ENCODE measurements at regions not wholly inside any gene's neighbourhood (a gene's known extent, or its start where the extent isn't known, plus 50 kb on each side); places are given as distances from the start of the nearest gene placed in this dataset.

GRCh38 chr4:18111081-18111480, 89.5 kb upstream of the LCORL start (continued):
- TF ChIP-seq PAX5 (IDR thresholded peaks at IDR 0.05; ENCODE audit: borderline replicate concordance, low read depth, low read length) = no peak
- TF ChIP-seq PAX8 (IDR thresholded peaks at IDR 0.05) = no peak
- TF ChIP-seq NR2F1 (conservative IDR thresholded peaks at IDR 0.05) = no peak
- TF ChIP-seq BRCA1 (IDR thresholded peaks at IDR 0.05; ENCODE audit: low read depth, low read length) = no peak
- no peak for TF ChIP-seq HDAC6 (IDR thresholded peaks at IDR 0.05; ENCODE audit: unreplicated experiment)
- no peak for TF ChIP-seq E2F8 (IDR thresholded peaks at IDR 0.05; ENCODE audit: low read depth, partially characterized antibody)
- TF ChIP-seq KDM1A (IDR thresholded peaks at IDR 0.05; ENCODE audit: borderline replicate concordance) = no peak

DNA sequence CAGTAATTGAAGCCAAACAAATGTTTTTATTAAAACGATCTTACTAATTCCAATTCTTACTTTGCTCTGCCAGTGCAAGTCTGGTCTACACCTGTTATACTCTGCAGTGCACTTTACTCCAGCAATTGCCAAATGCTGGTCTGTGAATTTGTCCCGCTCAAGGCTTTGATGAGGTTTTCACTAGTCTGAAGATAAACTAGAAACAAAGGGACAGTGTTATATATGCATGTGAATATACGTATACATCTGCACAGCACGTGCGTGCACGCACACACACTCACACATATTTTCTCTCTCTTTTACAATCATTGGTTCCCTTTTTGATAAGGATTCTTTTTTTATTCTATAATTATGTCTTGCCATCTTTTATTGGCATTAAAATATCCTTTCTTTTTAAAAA, 88.5 kb upstream of the LCORL start:
- no TSS peak for BruUV-seq (replicated peaks)
- Histone ChIP-seq H2AFZ (ENCODE audit: control insufficient read depth, low read depth, low read length) (no peak overlapping the region), H3K9me3 (replicated peaks; ENCODE audit: control insufficient read depth, insufficient read depth, low read length) (no peaks in the 10 kb centered on the region), H3K9ac (ENCODE audit: control insufficient read depth, insufficient read depth, low read length) (no peak overlapping the region), H4K20me1 (ENCODE audit: control insufficient read depth, insufficient read depth) (no peaks in the 10 kb centered on the region), H3K36me3 (ENCODE audit: control insufficient read depth in 2 of 2, insufficient read depth in 2 of 2, low read length in 1 of 2) (no peaks in the 10 kb centered on the region), H3K27ac (ENCODE audit: control insufficient read depth, insufficient read depth) (no peak overlapping the region), H3K4me3 (no peak overlapping the region), H3K4me1 (ENCODE audit: control insufficient read depth, insufficient read depth, low read length) (peaks cover 4% of the 10 kb centered on the region), H3K79me2 (ENCODE audit: control insufficient read depth, insufficient read depth, low read length) (no peaks in the 10 kb centered on the region), H3K27me3 (replicated peaks in 1 of 2; ENCODE audit: control insufficient read depth in 2 of 2, insufficient read depth in 2 of 2, low read length in 1 of 2) (no peaks in the 10 kb centered on the region), H3K4me2 (ENCODE audit: control insufficient read depth, insufficient read depth) (no peak overlapping the region)
- ChIA-PET RAD21 (ENCODE audit: unreplicated experiment) (no interaction called here), CTCF (no interaction called here), SMC1A (ENCODE audit: uncharacterized antibody, unreplicated experiment) (no interaction called here), POLR2A (no interaction called here)
- in situ Hi-C loops (cut with MboI) = no loop called here
- no peak for ATAC-seq
- TF ChIP-seq ATF3 (IDR thresholded peaks at IDR 0.05; ENCODE audit: borderline replicate concordance, extremely low read depth, low read depth, low read length) = no peak
- TF ChIP-seq, protein P1, sequence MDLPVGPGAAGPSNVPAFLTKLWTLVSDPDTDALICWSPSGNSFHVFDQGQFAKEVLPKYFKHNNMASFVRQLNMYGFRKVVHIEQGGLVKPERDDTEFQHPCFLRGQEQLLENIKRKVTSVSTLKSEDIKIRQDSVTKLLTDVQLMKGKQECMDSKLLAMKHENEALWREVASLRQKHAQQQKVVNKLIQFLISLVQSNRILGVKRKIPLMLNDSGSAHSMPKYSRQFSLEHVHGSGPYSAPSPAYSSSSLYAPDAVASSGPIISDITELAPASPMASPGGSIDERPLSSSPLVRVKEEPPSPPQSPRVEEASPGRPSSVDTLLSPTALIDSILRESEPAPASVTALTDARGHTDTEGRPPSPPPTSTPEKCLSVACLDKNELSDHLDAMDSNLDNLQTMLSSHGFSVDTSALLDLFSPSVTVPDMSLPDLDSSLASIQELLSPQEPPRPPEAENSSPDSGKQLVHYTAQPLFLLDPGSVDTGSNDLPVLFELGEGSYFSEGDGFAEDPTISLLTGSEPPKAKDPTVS (IDR thresholded peaks at IDR 0.05; ENCODE audit: low read depth, low read length) = no peak
- no peak for TF ChIP-seq RB1 (IDR thresholded peaks at IDR 0.05; ENCODE audit: borderline replicate concordance)
- TF ChIP-seq, protein P2, sequence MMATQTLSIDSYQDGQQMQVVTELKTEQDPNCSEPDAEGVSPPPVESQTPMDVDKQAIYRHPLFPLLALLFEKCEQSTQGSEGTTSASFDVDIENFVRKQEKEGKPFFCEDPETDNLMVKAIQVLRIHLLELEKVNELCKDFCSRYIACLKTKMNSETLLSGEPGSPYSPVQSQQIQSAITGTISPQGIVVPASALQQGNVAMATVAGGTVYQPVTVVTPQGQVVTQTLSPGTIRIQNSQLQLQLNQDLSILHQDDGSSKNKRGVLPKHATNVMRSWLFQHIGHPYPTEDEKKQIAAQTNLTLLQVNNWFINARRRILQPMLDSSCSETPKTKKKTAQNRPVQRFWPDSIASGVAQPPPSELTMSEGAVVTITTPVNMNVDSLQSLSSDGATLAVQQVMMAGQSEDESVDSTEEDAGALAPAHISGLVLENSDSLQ (IDR thresholded peaks at IDR 0.05) = no peak
- TF ChIP-seq STAT3 (IDR thresholded peaks at IDR 0.05; ENCODE audit: low read depth, low read length) = no peak
- TF ChIP-seq CBX3 (IDR thresholded peaks at IDR 0.05; ENCODE audit: borderline replicate concordance, low read depth) = no peak
- intact Hi-C loops (cut with micrococcal nuclease; ENCODE audit: unreplicated experiment) = no loop called here
- FAIRE-seq = no peak
- DNase-seq (ENCODE audit: low read depth, low spot score) = no peak
- 66% methylated on average over 6 of the region's 6 CpGs for WGBS (ENCODE audit: insufficient coverage, insufficient replicate concordance, low lambda C conversion rate, missing lambda C conversion rate)

All from GM12878 (cell line).